ENCODE measurements at regions not wholly inside any gene's neighbourhood (a gene's known extent, or its start where the extent isn't known, plus 50 kb on each side); places are given as distances from the start of the nearest gene placed in this dataset.
A peak's percentile ranks its signal among the peaks of the same experiment; 100 is the strongest.

DNA sequence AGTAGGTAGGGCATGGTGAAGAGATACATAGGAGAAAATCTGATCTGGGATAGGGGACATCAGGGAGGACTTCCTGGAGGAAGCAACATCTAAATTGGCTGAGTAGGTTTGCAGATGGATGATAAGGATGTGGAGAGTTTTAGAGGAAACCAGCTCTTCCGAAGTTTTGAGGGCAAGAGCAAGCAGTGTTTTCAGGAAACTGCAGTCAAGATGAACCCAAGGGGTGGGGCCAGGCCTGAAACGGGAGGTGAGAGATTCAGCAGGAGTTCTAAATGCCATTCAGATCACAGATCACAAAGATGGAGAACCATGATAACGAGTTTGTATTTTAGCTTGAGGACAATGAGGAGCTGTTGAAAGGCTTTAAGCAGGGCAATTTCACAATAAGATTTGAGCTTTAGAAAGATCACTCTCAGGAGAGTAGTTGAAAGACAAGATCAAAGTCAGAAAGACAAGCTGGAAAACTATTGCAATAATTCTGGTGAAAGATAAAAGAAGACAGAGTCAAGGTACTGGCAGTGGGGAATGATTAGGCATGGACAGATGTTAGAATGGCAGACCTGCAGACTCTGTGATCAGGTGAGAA lies 70.1 kb upstream of the PLXNC1 start:
- no peak for DNase-seq (ENCODE audit: extremely low read depth in 1 of 4, low spot score in 3 of 4)
- in situ Hi-C loops (cut with MboI) = no loop called here
- no peak for FAIRE-seq
- 5% methylated on average over 3 of the region's 3 CpGs for WGBS (ENCODE audit: insufficient coverage, low coverage, missing lambda C conversion rate)
- intact Hi-C loops (cut with micrococcal nuclease) = no loop called here
- Histone ChIP-seq H3K9ac (ENCODE audit: insufficient read depth in 1 of 2, low read depth in 2 of 2, low read length in 2 of 2) (no peak overlapping the region), H3K36me3 (ENCODE audit: control insufficient read depth, insufficient read depth, low read length) (no peaks in the 10 kb centered on the region), H3K9me3 (replicated peaks; ENCODE audit: control insufficient read depth, insufficient read depth, low read depth, low read length) (no peaks in the 10 kb centered on the region), H3K9me1 (ENCODE audit: control insufficient read depth, insufficient read depth, low read length) (no peaks in the 10 kb centered on the region), H3K27ac (ENCODE audit: extremely low read depth, low read depth, low read length) (no peak overlapping the region), H3K4me2 (ENCODE audit: insufficient read depth, low read length) (no peak overlapping the region), H4K20me1 (replicated peaks; ENCODE audit: control insufficient read depth, insufficient read depth, low read length) (no peaks in the 10 kb centered on the region), H2AFZ (ENCODE audit: low read depth, low read length) (no peak overlapping the region), H3K79me2 (ENCODE audit: control insufficient read depth, insufficient read depth, low read length) (no peaks in the 10 kb centered on the region), H3K4me1 (replicated peaks in 1 of 2; ENCODE audit: control insufficient read depth in 2 of 2, insufficient read depth in 2 of 2, low read length in 2 of 2) (peaks cover 0 to 3% of the 10 kb centered on the region in 2 experiments; a peak in 2 of 5 replicates), H3K4me3 (no peak overlapping the region), H3K27me3 (ENCODE audit: control insufficient read depth in 2 of 2, insufficient read depth in 2 of 2, low read length in 2 of 2) (peaks cover 0 to 17% of the 10 kb centered on the region in 2 experiments; a peak in 4 of 5 replicates)
- BruUV-seq (replicated peaks) = no TSS peak
- no peak for ATAC-seq
- ChIA-PET POLR2A (interaction anchor here (1.2 kb wide), 1 partner anchor 8 kb away, joined by 4 read pairs; no protein-coding TSS in a partner anchor), CTCF (ENCODE audit: low intra/inter-chr PET ratio) (no interaction called here)
- no peak for TF ChIP-seq CEBPG (CRISPR knock-in tag; IDR thresholded peaks at IDR 0.05)
- no peak for TF ChIP-seq CEBPG (tag; conservative IDR thresholded peaks at IDR 0.05 in 1 of 2, IDR thresholded peaks at IDR 0.05 in 1 of 2)
- TF ChIP-seq RBM25 (IDR thresholded peaks at IDR 0.05; ENCODE audit: low read depth, low read length, severe bottlenecking) = peak; percentile 56
- TF ChIP-seq, protein P1, sequence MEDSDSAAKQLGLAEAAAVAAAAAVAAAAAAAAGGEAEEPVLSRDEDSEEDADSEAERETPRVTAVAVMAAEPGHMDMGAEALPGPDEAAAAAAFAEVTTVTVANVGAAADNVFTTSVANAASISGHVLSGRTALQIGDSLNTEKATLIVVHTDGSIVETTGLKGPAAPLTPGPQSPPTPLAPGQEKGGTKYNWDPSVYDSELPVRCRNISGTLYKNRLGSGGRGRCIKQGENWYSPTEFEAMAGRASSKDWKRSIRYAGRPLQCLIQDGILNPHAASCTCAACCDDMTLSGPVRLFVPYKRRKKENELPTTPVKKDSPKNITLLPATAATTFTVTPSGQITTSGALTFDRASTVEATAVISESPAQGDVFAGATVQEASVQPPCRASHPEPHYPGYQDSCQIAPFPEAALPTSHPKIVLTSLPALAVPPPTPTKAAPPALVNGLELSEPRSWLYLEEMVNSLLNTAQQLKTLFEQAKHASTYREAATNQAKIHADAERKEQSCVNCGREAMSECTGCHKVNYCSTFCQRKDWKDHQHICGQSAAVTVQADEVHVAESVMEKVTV (CRISPR knock-in tag; IDR thresholded peaks at IDR 0.05) = no peak
- TF ChIP-seq KAT8 (IDR thresholded peaks at IDR 0.05; ENCODE audit: low read depth) = no peak
- TF ChIP-seq ADNP (tag; IDR thresholded peaks at IDR 0.05) = peak; percentile 59; the same call in 1 of the 2 replicates
- no peak for TF ChIP-seq ESRRA (IDR thresholded peaks at IDR 0.05; ENCODE audit: borderline replicate concordance, low read depth)
- no peak for TF ChIP-seq ZNF282 (CRISPR knock-in tag; IDR thresholded peaks at IDR 0.05)
- TF ChIP-seq CBX1 (IDR thresholded peaks at IDR 0.05; ENCODE audit: low read depth) = peak; percentile 30; the same call in 1 of the 2 replicates
- TF ChIP-seq KLF13 (tag; IDR thresholded peaks at IDR 0.05; ENCODE audit: borderline replicate concordance, low read depth) = no peak
- TF ChIP-seq BMI1 (IDR thresholded peaks at IDR 0.05; ENCODE audit: low read length) = no peak
- no peak for TF ChIP-seq NFE2L1 (tag; IDR thresholded peaks at IDR 0.05; ENCODE audit: borderline replicate concordance, low read depth)
- no peak for TF ChIP-seq GABPB1 (CRISPR knock-in tag; IDR thresholded peaks at IDR 0.05)
- TF ChIP-seq ZNF124 (CRISPR knock-in tag; IDR thresholded peaks at IDR 0.05) = no peak
- no peak for TF ChIP-seq RFX5 (IDR thresholded peaks at IDR 0.05; ENCODE audit: low read depth, low read length)
- TF ChIP-seq, protein P2, sequence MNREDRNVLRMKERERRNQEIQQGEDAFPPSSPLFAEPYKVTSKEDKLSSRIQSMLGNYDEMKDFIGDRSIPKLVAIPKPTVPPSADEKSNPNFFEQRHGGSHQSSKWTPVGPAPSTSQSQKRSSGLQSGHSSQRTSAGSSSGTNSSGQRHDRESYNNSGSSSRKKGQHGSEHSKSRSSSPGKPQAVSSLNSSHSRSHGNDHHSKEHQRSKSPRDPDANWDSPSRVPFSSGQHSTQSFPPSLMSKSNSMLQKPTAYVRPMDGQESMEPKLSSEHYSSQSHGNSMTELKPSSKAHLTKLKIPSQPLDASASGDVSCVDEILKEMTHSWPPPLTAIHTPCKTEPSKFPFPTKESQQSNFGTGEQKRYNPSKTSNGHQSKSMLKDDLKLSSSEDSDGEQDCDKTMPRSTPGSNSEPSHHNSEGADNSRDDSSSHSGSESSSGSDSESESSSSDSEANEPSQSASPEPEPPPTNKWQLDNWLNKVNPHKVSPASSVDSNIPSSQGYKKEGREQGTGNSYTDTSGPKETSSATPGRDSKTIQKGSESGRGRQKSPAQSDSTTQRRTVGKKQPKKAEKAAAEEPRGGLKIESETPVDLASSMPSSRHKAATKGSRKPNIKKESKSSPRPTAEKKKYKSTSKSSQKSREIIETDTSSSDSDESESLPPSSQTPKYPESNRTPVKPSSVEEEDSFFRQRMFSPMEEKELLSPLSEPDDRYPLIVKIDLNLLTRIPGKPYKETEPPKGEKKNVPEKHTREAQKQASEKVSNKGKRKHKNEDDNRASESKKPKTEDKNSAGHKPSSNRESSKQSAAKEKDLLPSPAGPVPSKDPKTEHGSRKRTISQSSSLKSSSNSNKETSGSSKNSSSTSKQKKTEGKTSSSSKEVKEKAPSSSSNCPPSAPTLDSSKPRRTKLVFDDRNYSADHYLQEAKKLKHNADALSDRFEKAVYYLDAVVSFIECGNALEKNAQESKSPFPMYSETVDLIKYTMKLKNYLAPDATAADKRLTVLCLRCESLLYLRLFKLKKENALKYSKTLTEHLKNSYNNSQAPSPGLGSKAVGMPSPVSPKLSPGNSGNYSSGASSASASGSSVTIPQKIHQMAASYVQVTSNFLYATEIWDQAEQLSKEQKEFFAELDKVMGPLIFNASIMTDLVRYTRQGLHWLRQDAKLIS (CRISPR knock-in tag; IDR thresholded peaks at IDR 0.05) = no peak
- no peak for TF ChIP-seq ZNF695 (CRISPR knock-in tag; IDR thresholded peaks at IDR 0.05)
- peak; percentile 71; the same call in 1 of the 2 replicates for TF ChIP-seq ZNF436 (CRISPR knock-in tag; IDR thresholded peaks at IDR 0.05)
- TF ChIP-seq ZNF764 (CRISPR knock-in tag; IDR thresholded peaks at IDR 0.05; ENCODE audit: low read depth) = no peak

Data from K562 (cell line).